ENCODE measurements at regions not wholly inside any gene's neighbourhood (a gene's known extent, or its start where the extent isn't known, plus 50 kb on each side); places are given as distances from the start of the nearest gene placed in this dataset.

DNA sequence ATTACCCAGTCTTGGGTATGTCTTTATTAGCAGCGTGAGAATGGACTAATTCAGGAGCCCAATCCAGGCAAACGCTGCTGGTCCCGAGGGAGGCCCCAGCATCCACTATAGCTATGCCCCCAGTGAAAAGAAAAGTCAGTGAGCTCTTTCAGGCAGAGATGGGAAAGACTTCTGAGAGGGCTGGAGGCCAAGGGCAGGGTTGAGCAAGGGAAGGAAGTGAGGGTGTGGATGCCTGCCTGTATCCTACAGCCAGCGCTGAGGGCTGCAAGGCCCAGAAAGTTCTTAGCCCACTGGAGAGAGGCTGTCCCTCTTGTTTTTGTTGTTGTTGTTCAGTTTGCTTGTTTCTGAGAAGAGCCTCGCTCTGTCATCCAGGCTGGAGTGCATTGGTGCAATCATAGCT, 261.6 kb downstream of the ZEB1 start:
- no peak for DNase-seq

Measured in cortex of kidney (tissue), 1 donor.